GM20000 (cell line): ENCODE measurements at regions not wholly inside any gene's neighbourhood (a gene's known extent, or its start where the extent isn't known, plus 50 kb on each side); places are given as distances from the start of the nearest gene placed in this dataset.

Source experiments
- DNase-seq: peaks from one replicate; pipeline ENCODE4 v3.0.0; 2012; ENCODE audit warnings: low spot score
- TF ChIP-seq, protein P1 (sequence below): IDR thresholded peaks from 2 replicates; pipeline ENCODE4 v1.5.1; 2012; ENCODE audit warnings: mild to moderate bottlenecking, control low read depth; ENCODE audit errors: extremely low read depth, missing control alignments

DNA sequence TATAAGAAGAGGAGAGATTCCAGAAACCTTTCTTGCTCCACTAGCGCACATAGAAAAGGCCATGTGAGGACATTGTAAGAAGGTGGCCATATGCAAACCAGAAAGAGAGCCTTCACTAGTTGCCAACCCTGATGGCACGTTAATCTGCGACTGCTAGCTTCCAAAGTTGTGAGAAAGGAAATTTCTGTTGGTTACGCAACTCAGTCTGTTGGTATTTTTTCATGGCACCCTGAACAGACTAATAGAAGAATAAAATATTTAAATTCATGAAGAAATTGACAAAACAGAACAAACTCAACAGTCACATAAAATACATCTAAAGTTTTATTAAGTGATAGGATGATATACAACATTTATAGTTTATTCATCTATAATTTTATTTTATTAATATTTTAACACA is 625.9 kb upstream of the NRXN1 start:
- TF ChIP-seq, protein P1, sequence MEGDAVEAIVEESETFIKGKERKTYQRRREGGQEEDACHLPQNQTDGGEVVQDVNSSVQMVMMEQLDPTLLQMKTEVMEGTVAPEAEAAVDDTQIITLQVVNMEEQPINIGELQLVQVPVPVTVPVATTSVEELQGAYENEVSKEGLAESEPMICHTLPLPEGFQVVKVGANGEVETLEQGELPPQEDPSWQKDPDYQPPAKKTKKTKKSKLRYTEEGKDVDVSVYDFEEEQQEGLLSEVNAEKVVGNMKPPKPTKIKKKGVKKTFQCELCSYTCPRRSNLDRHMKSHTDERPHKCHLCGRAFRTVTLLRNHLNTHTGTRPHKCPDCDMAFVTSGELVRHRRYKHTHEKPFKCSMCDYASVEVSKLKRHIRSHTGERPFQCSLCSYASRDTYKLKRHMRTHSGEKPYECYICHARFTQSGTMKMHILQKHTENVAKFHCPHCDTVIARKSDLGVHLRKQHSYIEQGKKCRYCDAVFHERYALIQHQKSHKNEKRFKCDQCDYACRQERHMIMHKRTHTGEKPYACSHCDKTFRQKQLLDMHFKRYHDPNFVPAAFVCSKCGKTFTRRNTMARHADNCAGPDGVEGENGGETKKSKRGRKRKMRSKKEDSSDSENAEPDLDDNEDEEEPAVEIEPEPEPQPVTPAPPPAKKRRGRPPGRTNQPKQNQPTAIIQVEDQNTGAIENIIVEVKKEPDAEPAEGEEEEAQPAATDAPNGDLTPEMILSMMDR = no peak
- no peak for DNase-seq

DNA sequence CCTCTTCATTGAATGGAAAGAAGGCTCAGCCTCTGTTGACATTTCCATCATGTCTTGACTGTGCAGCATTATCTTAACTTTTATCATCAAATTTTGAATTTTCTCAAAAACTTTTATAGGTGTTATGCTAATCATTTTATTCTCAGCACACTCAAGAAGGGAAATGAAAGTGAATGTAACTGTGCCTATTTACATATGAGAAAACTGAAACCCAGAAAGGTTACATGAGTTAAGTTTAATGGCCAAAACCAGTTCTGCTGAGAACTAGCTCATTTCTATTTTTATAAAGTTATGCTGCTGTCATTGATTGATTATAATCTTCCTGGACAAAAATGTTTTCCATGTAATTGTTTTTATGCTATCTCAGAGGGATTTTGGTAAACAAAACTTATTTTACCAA is 618.8 kb upstream of the NRXN1 start:
- DNase-seq = no peak
- TF ChIP-seq, protein P1 = no peak

DNA sequence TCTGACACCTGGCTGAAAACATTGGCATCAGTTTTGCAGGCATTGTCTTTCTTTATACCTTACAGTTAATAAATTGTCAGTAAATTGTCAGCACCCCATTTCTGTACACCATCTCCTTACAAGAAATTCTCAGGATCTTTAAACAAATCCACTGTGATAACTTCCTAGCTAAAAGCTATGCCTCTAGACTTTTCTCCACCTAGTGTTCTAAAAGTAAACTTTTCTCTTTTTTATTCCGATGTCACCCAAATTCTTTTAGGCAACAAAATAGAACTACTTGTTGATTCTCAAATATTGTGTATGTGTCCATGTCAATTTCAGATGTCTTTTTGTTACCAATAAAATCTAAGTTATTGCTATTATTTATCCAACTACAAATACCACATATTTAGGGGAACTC is 617.4 kb upstream of the NRXN1 start:
- TF ChIP-seq, protein P1 = no peak

DNA sequence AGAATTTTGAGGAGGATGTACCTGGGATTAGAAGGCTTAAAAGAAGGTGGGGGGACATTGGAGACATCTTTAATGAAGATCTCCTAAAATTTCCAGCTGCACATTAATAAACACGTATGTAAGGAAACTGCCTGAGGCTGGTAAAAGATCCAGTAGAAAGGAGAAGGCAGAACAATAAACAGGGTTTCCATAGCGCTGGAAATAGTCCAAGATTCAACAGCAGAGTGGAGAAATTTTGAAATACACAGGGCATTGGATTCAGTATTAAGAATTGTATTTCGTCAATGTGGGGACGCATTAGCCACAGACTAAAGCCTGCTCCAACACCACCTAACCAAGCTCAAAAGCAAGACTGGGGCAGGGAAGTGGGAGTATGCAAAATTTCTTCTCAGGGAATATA is 606.9 kb upstream of the NRXN1 start:
- DNase-seq = no peak

More for the DNA sequence above, 617.4 kb upstream of the NRXN1 start:
- no peak for DNase-seq

DNA sequence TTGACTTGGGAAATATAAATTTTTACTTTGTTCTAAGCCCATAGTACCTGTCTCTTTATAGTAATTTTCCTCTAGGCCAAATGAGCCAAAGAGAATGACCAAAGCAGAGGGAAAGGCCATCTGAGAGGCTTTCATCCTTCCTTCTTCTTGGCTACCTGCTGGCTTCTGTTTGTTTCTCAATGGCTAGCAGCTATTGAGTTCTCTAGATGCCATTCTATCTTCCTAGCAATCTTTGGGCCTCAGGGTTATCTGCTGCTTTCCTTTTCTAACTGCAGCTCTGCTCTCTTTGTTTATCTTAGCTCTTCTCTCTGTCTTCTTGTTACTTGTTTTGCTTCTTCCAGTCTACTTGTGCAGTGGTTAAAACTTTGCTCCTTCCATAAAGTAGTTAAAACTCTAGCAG is 601.1 kb upstream of the NRXN1 start:
- DNase-seq = no peak
- TF ChIP-seq, protein P1 = no peak

More for the DNA sequence above, 606.9 kb upstream of the NRXN1 start:
- TF ChIP-seq, protein P1 = no peak

DNA sequence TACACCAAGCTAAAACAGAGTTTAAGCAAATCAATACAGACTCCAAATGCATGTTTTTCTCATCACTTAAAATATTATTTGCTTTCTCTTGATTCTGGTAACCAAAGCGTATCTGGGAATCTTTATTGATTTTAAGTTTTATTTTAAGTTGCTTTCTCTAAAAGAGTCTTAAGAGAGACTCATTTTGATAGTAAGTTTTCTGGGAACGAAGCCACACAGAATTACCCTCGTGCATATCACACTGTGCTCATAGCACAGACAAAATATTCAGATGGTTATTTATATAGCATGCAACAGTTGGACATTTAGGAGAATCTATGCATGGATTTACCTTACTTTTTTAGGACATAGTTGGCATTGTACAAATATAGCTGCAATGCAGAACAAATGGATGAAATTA is 597.5 kb upstream of the NRXN1 start:
- DNase-seq = no peak
- TF ChIP-seq, protein P1 = no peak

DNA sequence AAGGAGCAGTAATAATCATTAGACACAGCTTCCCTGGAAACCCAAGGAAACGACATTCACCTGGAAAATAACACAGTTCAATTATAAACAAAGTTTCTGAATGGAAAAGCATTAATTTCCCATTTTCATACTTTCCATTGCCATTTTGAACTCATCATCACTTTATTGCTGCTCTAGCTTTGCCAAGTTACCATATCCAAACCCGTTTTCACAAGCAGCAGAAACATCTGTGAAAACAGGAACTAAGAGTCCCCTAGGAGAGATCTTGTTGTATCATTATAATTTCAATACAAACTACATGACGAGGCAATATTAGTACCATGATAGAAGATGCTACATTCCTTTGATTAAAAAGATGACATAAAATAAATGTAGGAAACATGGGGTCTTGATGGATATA is 597.0 kb upstream of the NRXN1 start:
- DNase-seq = no peak
- TF ChIP-seq, protein P1 = no peak
